ENCODE measurements at regions not wholly inside any gene's neighbourhood (a gene's known extent, or its start where the extent isn't known, plus 50 kb on each side); places are given as distances from the start of the nearest gene placed in this dataset.

DNA sequence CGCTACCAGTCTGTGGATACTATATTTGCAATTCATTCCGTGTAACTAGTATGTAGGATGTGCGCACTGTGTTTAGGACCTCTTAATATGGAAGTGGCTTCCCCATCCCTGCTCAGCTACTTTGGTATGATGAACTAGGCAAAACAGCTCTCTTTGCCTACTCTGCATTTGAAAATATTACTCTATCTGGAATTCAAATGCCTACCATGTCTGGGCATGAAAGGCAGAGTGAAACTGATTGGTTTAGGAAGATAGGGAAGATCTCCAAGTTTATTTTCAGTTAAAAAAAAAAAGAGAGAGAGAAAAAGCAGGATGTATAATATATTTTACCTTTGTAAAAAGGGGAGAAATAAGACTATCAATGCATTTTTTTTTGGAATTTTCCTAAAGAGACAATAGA, 74.1 kb upstream of the ELL2 start:
- DNase-seq (ENCODE audit: low read depth in 3 of 3) = no peak

DNA sequence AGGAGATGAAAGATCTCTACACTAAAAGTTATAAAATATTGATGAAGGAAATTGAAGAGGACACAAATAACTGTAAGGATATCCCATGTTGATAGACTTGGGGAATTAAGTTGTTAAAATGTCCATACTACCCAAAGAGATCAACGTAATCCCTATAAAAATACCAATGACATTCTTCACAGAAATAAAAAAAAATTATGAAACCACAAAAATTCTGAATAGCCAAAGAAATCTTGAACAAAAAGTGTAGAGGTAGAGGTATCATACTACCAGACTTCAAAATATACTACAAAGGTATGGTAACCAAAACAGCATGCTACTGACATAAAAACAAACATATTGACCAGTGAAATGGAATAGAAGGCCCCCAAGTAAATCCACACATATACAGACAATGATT, 71.5 kb upstream of the ELL2 start:
- no peak for DNase-seq (ENCODE audit: low read depth in 3 of 3)

GRCh38 chr5:96031811-96032261, 70.2 kb upstream of the ELL2 start:
- DNase-seq (ENCODE audit: low read depth in 3 of 3) = no peak

DNA sequence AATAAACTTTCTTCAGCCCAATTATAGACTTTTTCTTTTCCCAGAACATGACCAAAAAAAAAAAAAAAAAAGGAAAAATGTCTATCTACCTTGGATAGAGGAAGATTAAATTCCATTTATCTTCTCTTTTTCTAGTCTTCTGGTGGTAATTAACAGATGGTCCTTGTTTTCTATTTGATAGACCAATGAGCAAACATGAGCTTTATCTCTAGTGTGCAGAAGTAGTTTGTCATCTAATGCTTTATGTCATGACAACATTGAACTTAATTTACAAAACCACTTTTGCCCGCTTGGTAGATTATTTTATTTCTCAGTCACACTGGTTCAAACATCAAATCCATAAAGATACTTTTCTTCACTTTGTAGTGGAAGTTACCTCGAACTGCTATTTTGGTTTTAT, 69.5 kb upstream of the ELL2 start:
- DNase-seq (ENCODE audit: low read depth in 3 of 3) = no peak

DNA sequence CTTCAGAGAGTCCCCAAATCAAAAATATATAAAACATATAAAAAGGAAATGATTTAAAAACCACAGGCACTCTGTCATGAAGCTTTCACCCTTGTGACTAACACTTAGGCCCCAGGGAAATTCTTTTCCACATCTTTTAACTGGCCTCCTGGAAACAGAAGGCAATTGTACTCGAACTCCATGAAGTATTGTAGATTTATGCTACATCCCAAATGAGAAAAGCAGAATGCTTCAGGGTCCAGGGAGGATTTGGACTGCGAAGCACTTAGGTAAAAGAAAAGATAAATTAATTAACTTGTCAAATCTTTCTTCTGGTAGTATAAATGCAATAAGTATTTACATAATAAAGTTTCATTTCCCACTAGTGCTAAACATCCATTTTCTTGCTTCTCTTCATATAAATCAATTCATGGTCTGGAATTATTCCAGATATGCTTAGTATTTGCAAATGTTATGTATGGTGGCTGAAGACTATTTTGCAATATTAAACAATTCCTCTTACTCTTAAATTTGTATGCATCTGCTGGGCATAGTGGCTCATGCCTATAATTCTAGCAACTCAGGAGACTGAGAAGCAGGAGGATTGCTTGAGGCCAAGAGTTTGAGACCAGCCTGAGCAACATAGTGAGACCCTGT, 64.9 kb upstream of the ELL2 start:
- no peak for DNase-seq (ENCODE audit: low read depth in 3 of 3)

GRCh38 chr5:96024683-96025475, 63.2 kb upstream of the ELL2 start:
- no peak for DNase-seq (ENCODE audit: low read depth in 3 of 3)

GRCh38 chr5:96023518-96023917, 61.9 kb upstream of the ELL2 start:
- DNase-seq (ENCODE audit: low read depth in 3 of 3) = no peak

- DNase-seq (ENCODE audit: low read depth in 3 of 3) = no peak
These were observed 61.3 kb upstream of the ELL2 start for GRCh38 chr5:96022971-96023370.

GRCh38 chr5:96017951-96018350, 56.3 kb upstream of the ELL2 start:
- no peak for DNase-seq (ENCODE audit: low read depth in 3 of 3)

- no peak for DNase-seq (ENCODE audit: low read depth in 3 of 3)
These were observed 54.6 kb upstream of the ELL2 start for GRCh38 chr5:96016216-96016615.

DNA sequence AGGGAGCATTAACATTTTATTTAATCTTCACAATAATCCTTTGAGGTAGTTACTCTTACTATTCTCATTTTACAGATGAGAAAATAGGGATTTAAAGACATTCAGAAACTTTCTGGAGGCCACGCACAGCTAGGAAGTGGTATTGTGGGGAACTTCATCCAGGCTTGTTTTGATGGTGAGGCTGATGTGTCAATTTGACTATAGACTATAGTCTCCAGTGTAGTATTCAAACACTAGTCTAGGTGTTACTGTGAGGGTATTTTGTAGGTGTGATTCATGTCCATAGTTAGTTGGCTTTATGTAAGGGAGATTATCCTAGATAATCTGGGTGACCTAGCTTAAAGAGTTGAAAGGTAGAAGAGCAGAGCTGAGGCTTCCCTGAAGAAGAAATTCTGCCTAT, 54.1 kb upstream of the ELL2 start:
- no peak for DNase-seq (ENCODE audit: low read depth in 3 of 3)

DNA sequence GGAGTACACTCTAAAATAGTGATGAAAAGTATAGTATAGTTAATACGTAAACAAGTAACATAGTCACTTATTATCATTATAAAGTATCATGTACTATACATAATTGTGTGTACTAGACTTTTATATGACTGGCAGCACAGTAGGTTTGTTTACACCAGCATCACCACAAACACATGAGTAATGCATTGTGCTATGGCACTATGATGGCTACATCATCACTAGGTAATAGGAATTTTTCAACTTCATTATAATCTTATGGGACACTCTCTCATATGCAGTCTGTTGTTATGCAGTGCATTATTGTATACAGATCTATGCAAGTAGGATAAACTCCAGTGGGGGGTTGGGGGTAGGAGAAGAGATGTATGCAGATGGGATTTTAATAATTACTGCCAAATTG, 52.7 kb upstream of the ELL2 start:
- DNase-seq (ENCODE audit: low read depth in 3 of 3) = no peak

DNA sequence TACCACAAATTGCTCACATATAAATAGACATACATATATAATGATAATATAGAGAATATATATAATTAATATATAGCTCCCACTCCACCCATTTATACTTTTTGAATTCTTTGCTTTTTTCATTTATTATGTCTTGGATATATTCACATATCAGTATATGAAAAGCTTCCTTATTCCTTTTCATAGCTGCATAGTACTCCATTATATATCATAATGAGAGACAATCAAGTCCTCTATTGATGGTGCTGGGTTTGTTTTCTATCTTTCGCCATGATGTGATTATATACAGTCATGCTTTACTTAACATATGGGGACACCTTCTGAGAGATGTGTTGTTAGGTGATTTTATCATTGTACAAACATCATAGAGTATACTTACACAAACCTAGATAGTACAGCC, 51.6 kb upstream of the ELL2 start:
- no peak for DNase-seq (ENCODE audit: low read depth in 3 of 3)

DNA sequence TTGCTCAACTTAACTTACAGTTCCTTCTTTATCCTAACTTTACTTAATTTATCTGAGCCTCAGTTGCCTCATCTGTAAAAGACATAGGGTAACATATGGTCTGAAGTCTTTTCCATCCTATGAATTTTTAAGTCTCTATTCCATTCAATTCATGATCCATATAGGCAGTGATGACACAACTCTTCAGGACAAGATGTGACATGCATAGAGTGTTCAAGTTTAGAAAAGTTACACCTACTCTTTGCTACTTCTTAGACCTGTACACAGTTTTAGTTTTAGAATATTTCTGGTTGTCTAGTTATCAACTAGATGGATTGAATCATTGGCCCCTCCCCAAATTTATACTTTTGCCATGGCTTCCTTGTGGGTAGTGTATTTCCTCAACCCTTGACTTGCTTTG, 50.7 kb upstream of the ELL2 start:
- no peak for DNase-seq (ENCODE audit: low read depth in 3 of 3)
